ENCODE measurements at regions not wholly inside any gene's neighbourhood (a gene's known extent, or its start where the extent isn't known, plus 50 kb on each side); places are given as distances from the start of the nearest gene placed in this dataset.
A peak's percentile ranks its signal among the peaks of the same experiment; 100 is the strongest.
"Not testable (repeated sequence)": the region's sequence is repeated elsewhere in the genome, so short reads cannot be mapped to it uniquely, and the experiment has no call there.

DNA sequence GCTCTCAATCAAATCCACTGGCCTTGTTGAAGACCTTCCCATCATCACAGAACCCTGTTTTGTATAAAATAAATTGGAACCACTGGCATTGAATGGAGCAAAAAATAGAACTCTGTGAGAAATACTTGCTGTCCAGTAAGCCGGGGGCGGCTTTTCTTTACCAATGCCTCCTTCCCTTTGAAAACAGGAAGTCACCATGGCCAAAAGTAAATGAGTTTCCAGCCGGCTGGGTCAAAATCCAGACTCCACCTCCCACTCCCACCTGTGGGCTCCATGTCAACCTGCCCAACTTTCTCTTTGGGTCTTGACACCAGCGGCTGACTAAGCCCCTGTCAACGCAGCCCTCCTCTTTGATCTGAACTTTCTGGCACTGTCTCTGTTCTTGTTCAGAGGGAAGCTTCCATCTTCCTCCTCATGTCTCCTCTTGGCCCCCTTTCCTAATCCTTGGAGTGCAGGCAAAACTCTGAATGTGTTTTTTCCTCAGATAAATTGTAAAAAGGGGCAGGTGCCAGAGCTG is 95.2 kb downstream of the TFAP2C start:
- no peak for DNase-seq

DNA sequence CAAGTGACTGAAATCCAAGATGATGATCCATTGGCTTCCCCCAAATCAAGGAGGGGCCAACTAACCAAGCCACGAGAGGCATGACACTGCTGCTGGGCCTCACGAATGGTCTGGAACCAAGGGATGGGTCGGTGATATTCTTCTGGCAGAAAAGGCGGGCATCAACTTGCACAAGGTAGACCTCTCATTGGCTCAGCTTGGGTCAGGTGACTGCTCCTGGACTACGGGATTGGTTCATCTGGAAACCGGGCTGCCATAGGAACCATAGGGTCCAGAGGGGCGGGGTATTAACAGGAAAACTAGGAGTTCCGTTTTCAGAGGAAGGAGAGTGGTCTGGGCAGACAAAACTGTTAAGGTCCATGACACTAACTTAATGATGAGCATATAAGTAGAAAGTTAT is 100.9 kb downstream of the TFAP2C start:
- no peak for DNase-seq

DNA sequence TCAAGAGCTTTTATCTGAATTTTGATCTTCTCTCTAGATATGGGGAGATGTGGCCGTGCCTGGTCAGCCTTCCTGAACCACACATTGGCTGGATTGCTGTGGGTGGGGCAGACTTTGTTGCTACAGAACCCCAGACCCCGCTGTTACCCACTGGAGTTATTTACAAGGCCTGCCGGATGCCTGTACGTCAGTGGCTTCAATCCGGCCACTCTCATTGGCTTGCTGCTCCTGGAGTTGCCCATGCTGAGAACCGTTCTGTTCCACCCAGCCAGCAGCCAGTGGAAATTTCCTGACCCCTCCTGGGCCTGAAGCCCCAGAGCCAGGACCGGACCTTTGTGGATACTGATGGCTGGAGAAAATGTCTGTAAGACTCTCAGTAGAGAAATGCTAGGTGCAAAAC is 101.9 kb downstream of the TFAP2C start:
- DNase-seq, result no peak

DNA sequence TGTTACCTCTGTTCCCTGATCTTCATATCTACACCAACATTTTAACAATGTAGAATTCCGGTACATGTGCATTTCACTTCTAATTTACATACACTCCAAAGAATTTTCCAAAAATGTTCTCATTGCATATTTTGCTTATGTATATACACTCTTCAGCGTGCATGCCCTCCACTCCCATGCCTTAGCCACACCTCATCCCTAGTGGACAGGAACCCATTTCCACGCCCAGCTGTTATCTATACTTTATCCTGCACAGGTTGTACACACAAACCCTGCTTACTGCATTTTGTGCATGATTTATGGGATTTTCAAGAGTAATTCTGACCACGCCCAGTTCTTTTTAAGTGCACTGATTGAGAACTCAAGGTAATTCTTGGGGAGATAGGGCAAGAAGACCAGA is 102.4 kb downstream of the TFAP2C start:
- DNase-seq, result no peak

DNA sequence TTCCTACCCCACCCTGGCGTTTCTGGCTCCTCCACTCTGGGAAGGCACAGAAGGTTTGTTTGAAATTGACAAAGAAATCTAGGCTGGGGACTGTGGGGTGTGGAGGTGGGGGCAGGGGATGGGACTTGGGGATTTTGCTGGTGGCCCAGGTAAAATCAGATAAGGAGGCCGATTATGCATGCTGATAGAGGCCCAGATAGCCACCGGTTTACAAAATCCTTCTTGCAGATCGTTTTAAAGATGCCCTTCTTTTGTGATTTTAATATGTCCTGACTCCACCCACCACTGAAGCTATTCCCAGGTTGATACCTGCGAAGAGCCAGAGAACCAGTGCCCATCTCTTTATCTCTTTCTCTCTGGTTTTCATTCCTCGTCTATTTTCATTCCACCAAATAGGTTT is 104.9 kb downstream of the TFAP2C start:
- no peak for DNase-seq

DNA sequence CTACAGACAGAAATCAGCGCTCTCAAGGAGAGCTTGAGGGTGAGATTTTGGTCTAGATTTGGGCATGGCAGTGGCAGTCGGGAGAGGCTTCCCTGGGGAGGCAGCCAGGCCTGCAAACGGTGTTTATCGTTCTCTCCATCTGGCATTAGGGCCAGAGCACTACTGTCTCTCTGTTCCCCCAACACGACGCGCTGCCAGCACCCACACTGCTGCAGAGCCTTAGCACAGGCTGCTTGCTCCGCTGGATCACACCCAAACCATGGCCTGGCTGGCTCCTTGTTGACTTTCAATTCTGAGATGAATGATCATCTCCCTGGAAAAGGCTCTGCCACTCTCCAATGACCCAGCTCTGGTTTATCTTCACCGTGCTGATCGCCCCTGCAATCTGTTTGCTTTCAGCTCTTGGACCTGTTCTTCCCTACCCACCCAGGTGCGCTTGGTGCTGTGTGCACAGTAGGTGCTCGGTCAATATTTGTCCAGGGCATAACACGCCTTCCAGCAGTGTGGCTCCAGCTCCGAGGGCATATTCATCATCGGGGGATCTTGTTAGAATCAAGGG is 106.1 kb downstream of the TFAP2C start:
- peak in 1 of 58 donors; percentile 6 for DNase-seq

DNA sequence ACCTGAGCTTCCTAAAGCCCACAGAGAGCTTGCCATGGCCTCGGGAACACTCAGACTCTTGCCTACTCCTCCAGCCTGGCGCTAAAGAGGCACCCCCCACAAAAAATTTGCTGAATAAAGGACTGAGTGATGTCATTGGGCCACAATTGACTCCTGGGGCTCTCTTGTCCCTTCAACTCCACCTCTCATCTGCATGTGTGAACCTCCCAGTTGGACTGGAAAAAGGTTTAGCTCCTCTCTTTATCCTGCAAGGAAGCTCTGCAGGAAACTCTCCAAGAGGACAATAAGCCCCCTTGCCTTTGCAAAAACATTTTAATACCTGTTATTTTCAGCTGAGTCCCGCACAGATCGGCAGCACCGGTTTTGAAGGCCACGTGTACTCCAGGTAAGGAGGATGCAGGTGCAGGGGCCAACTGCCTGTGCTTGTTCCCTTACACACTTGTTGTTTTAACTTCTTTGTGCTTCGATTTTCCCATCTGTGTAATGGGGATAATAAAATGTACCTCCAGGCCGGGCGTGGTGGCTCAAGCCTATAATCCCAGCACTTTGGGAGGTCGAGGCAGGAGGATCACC is 107.3 kb downstream of the TFAP2C start:
- no peak for DNase-seq

DNA sequence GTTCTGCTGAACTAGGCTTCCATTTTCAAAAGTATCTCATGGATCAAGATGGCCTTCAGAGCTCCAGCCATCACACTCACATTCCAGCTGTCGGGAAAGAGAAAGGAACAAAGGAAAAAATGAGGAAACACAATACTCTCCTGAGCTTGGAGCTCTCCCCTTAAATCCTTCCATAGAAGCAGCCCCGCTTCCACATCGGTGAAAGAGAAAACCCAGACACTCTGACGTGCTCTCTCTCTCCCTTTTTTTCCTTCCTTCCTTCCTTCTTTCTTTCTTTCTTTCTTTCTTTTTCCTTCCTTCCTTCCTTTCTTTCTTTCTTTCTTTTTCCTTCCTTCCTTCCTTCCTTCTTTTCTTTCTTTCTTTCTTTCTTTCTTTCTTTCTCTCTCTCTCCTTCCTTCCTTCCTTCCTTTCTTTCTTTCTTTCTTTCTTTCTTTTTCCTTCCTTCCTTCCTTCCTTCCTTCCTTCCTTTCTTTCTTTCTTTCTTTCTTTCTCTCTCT is 115.3 kb downstream of the TFAP2C start:
- not testable (repeated sequence) for DNase-seq

DNA sequence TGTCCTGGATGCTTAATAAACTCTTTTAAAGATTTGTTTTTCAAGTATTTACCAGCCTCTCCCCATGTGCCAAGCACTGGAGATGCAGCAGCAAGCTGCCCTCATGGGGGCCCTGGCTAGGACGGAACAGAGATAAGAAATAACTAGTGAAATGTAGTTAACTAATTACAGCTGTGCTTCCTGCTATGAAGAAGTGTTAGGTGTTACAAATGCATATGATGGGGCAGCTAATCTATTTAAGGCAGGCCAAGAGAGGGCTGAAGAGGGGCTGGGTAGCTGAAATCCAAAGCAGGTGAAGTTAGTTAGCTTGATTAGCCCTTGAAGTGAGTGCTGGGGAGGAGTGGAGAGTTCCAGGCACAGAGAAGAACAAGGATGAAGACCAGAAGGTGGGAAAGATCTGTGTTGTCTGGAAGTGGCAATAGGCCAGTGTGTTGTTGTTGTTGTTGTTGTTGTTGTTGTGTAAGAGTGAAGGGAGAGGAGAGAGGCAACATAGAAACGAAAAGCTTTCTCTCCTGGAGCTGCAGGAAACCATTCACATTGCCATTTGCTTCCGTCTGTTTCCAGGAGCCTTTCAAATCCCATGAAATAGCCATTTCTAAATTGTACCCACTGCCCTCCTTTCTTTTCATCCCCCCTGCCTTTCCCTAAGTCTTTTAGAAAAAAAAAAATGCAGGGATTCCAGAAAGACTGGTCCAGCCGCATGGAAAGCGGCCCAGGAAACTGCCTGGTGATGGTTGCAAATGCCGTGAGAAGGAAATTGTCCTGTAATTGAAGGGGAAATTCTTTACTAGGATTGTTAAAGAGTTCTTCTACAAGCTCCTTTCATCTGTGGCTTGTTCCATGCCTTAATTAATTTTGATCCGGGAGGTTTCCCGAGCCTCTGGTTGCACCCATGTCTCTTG is 119.6 kb downstream of the TFAP2C start:
- peak in 17 of 58 donors; percentile 2 to 40 (median 19) for DNase-seq

DNA sequence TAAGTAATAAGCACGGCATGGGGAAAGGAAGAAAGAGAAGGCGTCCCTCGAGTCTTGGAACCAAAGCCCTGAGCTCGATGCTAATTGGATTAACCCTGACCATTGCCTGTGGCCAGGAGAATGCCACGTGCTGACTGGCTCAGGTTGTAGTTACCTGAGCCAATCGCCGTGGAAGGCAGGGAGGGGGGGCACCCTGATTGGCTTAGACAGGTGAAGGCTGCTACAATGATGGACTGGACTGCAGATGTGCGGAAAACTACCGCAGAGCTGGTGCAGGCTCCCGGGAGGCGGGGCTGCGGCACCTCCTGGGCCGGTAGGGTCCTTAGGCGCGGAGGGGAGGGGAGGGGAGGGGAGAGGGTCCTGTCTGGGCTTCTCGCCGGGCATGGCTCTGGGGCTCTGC is 121.3 kb downstream of the TFAP2C start:
- peak in 2 of 58 donors; percentile 6 to 23 for DNase-seq

DNA sequence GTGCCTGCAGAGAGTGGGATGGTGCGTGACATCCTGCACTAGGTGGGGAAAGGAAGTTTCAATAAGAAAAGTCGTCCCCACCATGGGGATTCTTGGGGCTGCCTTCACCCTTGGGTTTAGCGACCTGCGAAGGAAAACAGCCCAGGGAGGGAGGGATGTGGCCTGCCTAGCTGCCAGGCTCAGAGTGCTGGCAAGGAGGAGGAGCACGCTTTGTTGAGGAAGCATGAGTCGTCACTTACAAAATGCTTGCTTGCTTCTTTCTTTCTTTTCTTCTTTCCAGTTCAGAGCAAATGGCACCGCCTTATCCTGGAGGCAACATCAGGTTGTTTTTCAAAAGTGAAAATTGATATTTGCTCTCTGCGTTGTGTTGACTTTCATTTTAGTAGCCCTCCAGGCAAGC is 123.2 kb downstream of the TFAP2C start:
- DNase-seq, result peak in 2 of 58 donors; percentile 4 to 9

DNA sequence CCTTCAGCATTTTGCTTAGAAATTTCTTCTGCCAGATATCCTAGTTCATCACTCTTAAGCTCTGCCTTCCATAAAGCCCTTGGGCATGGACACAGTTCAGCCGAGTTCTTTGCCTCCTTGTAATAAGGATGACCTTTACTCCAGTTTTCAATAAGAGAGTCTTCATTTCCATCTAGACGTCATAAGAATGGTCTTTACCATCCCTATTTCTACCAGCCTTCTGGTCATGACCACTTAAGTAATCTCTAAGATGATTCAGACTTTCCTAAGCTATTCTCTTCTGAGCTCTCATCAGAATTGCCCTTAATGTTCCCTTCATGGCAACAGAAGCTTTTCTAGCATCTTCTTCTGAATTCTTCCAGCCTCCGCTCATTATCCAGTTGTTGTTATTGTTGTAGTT is 126.1 kb downstream of the TFAP2C start:
- DNase-seq, result no peak

DNA sequence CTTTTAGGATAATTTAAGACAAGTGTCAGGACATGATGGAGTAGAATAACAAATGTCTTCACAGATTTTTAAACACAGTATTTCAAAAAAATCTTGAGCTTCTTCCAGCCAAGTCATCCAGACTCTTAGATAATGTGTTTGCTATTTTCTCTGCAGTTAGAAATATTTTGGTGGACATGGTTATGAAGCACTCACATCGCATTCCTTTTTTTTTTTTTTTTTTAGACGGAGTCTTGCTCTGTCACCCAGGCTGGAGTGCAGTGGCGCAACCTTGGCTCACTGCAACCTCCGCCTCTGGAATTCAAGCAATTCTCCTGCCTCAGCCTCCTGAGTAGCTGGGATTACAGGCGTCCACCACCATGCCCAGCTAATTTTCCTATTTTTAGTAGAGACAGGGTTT is 127.6 kb downstream of the TFAP2C start:
- DNase-seq, result not testable (repeated sequence)

DNA sequence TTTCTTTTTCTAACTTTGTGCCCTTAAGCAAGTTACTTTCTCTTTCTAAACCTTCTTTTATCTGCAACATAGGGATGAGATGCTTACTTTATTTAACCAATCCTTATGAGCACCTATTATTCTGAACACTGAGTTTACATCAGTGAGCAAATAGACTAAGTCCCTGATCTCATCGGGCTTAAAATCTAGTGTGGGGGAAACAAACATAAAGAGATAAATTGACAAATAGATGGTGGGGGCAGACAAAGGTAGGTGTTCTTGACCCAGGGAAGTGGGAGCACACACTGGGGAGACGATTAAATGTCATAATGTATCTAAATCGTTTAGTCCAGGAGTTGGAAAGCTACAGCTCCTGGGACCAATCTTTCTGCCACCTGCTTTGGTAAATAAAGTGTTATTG is 129.6 kb downstream of the TFAP2C start:
- no peak for DNase-seq

DNA sequence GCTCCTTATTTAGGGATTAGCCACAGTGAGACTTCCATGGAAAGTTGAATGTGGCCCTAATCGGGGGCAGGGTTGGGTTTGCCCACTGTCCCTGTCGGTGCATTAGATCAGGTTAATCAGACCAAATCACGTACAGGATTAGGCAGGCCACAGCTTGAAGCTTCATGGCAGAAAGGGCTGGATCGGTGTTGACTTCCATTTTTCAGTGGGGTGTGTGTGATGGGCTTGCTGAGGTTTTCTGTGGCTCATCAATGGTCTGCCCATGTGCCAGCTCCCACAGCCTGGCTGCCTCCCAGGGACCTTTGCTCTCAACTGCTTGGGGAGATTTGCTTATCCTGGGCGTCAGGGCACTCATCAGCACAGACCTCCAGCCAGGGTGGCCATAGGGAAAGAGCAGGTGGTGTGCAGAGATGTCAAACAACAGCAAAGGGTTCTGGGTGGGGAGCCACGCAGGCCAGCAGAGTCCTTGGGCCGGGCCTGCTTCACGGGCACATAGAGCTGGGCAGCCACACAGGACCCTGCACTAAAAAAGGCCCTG is 130.7 kb downstream of the TFAP2C start:
- DNase-seq, result no peak

DNA sequence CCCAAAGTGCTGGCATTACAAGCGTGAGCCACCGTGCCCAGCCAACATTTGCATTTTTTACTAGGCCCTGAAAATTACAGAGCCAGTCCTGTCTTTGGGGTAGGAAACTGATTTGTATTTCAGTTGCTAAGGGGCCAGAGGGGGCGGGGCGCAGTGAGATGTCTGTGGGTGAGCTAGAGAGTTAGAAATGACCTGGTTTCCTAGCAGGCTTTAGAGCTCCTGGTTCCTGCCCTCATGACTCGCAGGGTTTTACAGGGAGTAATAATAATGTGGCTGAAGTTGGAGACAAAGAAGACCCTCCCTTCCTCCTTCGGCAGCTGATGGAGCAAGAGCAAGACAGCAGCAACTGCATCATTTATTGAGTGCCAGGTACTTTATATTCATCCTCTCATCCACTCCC is 131.5 kb downstream of the TFAP2C start:
- DNase-seq, result no peak

DNA sequence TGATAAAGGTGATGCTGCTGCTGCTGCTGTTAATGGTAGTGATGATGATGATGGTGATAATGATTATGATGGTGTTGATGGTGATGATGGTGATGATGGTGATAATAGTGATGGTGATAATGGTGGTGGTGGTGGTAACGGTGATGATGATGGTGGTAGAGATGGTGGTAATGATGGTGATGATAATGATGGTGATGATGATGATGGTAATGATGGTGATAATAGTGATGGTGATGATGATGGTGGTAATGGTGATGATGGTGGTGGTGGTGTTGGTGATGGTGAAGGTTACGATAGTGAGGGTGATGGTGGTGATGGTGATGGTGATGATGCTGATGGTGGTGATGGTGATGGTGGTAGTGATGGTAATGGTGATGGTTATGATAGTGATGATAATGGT is 132.3 kb downstream of the TFAP2C start:
- no peak for DNase-seq

DNA sequence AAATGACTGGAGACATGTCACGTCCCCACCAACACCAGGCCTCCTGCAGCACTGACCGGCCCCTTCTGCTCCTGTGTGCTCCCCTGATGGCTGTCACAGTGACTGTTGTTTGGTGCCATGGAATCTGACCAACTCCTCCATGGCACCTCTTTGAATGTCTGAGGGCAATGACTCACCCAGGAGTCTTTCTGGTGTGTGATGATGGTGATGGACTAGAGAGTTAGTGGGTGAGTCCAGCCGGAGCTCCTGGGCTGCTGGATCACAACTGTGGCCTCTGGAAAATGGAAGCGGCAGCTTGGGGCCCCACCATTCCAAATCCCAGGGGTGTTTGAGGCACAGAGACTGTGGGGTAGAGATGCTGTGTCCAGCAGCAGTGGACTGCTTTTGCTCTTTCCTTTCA is 133.3 kb downstream of the TFAP2C start:
- DNase-seq, result no peak

DNA sequence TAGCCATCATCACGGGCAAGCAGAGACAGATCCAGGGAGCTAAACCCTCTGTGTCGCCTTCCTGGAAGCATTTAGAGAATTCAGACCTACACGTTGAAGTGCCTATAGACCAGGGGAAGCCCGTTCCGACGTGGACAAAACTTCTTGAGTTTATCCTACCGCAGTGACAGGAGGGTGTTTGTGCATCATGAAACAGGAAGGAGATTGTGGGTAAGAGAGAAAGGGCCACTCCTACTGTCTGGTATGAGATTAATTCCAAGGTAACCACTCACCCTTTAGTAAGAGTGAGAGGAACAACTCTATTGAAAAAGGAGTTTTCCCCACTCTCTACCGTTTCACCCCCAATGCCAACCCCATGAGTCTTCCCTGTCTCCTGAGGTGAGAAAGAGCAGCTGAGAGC is 133.7 kb downstream of the TFAP2C start:
- DNase-seq, result no peak

DNA sequence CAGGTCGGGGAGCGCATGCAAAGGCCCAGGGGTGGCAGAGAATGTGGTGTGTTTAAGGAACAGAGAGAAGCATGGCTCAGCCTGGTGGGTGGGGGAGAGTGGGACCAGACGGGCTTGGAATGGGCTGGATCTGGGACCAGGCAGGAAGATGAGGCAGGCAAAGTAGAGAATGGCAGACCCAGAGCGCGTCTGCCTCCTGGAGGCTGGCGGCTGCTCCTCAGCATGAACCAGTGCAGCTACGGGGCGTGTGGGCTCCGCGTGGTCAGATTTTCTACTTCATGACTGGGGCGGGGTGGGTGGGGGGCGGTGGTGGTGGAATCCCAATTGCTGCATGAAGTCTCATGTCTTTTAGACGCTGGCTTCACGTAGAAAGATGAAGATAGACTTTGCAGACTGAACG is 135.6 kb downstream of the TFAP2C start:
- DNase-seq, result no peak

DNA sequence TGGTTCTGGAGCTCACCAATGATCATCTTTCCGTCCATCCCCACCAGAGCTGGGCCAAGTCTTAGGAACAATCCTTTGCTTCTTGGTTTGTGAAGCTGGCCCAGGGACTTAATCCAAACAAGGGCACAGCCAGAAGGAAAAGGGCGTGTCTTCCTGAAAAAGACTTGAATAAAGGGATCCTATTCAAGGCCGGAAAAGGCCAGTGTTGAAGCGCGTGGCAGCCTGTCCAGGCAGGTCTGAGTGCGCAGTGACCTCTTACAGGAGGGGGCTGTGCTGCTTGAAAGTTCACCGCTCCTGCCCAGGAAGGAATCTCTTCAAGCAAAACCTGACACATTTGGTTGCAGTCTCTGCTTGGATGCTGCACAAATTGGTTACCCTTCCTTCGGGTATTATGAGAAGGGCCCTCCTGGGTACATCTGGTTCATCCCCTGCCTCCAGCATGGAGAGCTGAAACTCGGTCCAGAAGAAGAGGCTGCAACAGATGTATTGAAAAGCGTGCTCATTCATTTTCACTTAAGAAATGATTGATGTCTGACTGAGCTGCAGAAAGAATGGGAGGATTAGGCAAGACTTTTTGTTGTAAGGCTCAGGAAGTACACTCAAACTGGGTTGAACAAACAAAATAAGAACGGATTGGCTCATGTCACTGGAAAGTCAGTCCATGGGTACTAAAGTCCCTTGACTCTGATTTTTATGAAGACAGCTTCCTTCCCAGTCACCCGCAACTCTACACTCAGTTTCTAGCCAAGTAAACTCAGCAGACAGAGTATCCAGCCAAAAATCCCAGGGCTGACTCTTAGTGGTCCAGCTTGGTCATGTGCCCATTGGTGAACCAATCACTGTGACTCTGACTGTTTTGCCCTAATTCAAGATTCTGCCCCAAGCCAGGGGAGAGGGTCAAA is 136.3 kb downstream of the TFAP2C start:
- no peak for DNase-seq

Measured in anterior cingulate cortex (tissue), 58 donors.